GM18870 (cell line): ENCODE measurements at regions not wholly inside any gene's neighbourhood (a gene's known extent, or its start where the extent isn't known, plus 50 kb on each side); places are given as distances from the start of the nearest gene placed in this dataset.

ENCODE experiments used
- ATAC-seq: cut with Tn5 transposase; IDR thresholded peaks from one replicate; pipeline ENCODE4 v1.9.1; 2021; ENCODE audit warnings: moderate library complexity; ENCODE audit not compliant: unreplicated experiment

DNA sequence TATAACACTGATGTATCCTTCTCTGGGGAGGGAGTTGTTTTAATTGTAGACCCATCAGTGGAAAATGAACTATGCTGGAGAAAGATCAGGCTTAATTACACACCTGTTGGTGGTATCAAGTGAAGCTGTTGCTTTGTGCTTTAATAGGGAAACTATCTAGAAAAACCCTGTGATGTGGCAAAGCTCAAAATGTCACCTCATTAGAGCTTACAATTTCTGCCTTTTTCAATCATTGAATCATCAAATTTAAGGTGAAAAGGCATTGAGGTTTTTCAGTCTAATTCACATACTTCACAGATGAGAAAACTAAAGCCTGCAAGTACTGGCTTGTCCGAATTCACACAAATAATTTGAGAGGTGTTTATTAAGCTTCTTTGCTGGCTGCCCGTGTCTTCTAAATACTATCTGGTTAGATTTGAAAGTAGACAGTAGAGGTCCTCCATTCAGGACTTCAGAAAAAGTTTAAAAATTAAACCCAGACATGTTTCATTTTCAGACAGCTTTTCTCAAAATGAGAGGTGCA is 143.3 kb upstream of the MAP3K7 start:
- peak; percentile 94 for ATAC-seq

DNA sequence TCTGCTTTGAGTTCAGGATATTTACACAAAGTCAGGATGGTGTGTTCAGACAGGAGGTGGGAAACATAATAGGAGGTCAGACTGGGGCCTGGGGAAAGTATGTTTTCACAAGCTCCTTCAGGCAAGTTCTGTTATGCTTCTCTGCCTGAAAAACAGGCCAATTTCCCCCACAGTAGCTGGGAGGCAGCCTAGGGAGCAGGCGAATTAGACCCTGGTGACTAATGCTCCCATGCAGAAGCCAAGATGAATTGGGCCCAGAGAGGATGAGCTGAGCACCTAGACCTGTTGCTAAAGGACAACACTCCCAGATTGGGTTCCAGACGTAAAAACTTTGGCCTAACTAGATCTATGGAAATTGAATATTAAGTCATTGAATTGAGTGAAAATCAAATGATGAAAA is 142.2 kb upstream of the MAP3K7 start:
- no peak for ATAC-seq

GRCh38 chr6:90722648-90723047 is 135.8 kb upstream of the MAP3K7 start:
- no peak for ATAC-seq

GRCh38 chr6:90720404-90720803 is 133.5 kb upstream of the MAP3K7 start:
- no peak for ATAC-seq

- ATAC-seq = no peak
These were observed 132.7 kb upstream of the MAP3K7 start for GRCh38 chr6:90719321-90720195.

GRCh38 chr6:90716376-90716775 is 129.5 kb upstream of the MAP3K7 start:
- no peak for ATAC-seq

- no peak for ATAC-seq
These were observed 128.3 kb upstream of the MAP3K7 start for GRCh38 chr6:90715093-90715655.

GRCh38 chr6:90714319-90714718 is 127.4 kb upstream of the MAP3K7 start:
- no peak for ATAC-seq

GRCh38 chr6:90712114-90712513 is 125.2 kb upstream of the MAP3K7 start:
- ATAC-seq = no peak

DNA sequence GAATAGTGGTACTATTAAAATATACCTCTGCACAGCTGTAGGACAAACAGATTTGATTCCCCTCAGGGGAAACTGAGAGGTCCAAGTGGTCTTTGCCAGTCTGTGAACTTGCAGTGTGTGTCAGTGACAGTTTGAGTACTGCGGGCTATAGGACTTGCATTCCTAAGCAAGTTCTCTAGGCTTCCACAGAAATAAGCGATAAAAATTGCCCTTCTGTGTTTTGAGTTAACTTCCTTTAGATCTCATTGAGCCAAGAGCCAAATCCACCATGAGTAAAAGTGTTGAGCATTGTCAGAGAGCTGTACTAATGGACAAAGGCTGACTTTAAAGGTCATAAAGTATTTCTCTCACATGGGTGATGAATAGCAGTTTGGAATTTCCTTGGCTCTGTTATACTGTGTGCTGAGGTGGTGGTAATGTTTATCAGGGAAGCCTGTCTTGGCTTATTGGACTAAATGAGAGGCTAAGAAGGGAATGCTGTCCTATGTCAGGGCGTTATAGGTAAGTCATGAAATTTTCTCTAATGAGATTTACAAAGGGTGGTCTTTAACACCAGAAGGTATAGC is 122.6 kb upstream of the MAP3K7 start:
- ATAC-seq = no peak

DNA sequence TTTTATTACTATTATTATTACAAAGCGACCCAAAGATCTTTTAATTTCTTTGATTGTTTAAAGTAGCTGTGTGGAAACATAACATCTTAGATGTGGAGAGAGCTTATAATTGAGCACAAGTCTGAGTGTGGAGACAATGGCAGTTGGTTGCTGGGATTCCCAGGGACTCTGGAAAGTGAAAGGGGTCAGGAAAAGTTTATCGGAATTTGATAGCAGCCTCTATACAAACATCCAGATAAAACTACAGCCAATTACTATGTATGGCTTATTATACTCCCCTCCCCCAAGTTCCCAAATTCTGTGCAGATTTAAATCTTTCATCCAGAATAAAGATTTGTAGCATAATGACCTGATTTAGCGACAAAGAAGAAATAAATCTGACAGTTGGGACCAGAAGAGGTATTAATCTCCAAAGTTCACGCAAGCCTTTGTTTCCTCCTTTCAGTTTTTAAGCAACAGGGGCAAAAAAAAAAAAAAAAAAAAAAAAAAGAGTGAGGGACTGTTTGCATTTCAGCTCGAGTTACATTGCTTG is 121.4 kb upstream of the MAP3K7 start:
- no peak for ATAC-seq

DNA sequence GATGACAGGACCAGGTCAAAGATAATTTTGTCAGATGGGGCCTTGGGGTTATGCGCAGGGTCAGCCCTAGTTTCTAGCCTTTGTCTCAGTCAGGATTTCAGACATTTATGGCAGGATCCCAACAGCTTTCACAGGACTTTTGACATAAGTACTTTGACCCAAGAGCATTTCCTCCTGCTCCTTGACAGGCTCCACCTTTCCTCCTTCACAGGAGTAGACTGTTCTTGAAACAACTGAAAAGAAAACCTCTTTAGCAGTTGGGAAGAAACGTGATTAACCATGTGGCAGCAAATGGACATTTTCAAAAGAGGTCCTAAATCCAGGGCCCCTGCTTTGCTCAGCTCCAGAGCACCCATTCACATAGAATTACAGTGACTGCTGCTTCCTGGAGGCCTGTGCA is 120.4 kb upstream of the MAP3K7 start:
- no peak for ATAC-seq

GRCh38 chr6:90703336-90703735 is 116.5 kb upstream of the MAP3K7 start:
- ATAC-seq = no peak

- no peak for ATAC-seq
These were observed 115.1 kb upstream of the MAP3K7 start for GRCh38 chr6:90701926-90702325.

- peak; percentile 83 for ATAC-seq
These were observed 114.4 kb upstream of the MAP3K7 start for GRCh38 chr6:90701146-90701781.

- ATAC-seq = no peak
These were observed 108.4 kb upstream of the MAP3K7 start for GRCh38 chr6:90695316-90695715.

GRCh38 chr6:90694802-90695201 is 107.9 kb upstream of the MAP3K7 start:
- no peak for ATAC-seq

- no peak for ATAC-seq
These were observed 105.0 kb upstream of the MAP3K7 start for GRCh38 chr6:90691823-90692222.

DNA sequence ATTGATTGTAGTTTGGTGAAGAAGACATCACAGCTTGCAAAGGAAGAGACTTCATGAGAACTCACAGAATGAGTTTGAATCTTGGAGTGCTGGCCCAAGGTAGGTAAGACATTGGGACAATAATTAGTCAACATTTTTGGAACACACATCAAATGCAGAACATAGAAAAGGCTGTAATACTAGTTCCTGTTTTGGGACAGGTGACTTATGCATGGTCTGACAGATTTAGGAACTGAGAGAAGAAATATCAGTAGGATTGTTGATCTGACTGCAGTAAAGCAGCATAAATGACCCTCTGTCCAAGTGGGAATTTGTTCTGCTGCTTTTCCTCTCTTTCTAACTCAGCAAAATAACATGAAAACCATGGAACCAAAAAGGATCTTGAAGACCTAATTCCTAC is 102.3 kb upstream of the MAP3K7 start:
- ATAC-seq = no peak

GRCh38 chr6:90687775-90688380 is 101.0 kb upstream of the MAP3K7 start:
- ATAC-seq = no peak

DNA sequence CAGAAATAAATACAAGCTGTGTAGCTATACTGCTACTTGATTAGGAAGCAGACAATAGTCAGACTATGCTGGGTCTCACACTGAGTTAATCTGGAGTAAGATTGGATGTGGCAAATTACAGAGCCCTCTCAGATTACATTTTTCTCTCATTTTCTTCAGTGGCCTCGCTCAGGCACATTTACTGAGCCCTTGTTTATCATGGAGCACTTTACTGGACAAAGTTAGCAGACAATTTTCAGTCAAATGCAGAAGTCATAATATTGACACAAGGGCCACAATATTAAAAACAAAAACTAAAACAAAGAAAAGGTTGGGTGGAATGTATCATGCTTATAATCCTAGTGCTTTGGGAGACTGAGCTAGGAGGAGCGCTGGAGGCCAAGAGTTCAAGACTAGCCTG is 95.0 kb upstream of the MAP3K7 start:
- no peak for ATAC-seq
